22Rv1 (cell line): ENCODE measurements at regions not wholly inside any gene's neighbourhood (a gene's known extent, or its start where the extent isn't known, plus 50 kb on each side); places are given as distances from the start of the nearest gene placed in this dataset.

Source experiments
- H3K27ac ChIP-seq: fragments of 450-650 bp; 2 replicates; pipeline ENCODE4 v1.5.1; 2017
- CTCF ChIP-seq: fragments of 450-650 bp; IDR thresholded peaks from 2 replicates; pipeline ENCODE4 v1.5.1; 2017; ENCODE audit warnings: mild to moderate bottlenecking
- ZFX ChIP-seq: fragments of 450-650 bp; IDR thresholded peaks from 2 replicates; pipeline ENCODE4 v1.6.1; 2017; ENCODE audit warnings: antibody characterized with exemption, borderline replicate concordance

- TF ChIP-seq ZFX (no peak), CTCF (no peak)
- H3K27ac ChIP-seq = no peak overlapping the region
Measured at GRCh38 chr16:79912592-79913310, 312.2 kb upstream of the MAF start.

GRCh38 chr16:79911660-79912059 is 311.1 kb upstream of the MAF start:
- no peak for TF ChIP-seq ZFX
- no peak for TF ChIP-seq CTCF
- H3K27ac ChIP-seq = no peak overlapping the region

GRCh38 chr16:79909571-79909970 is 309.0 kb upstream of the MAF start:
- TF ChIP-seq ZFX = no peak
- TF ChIP-seq CTCF = no peak
- no peak overlapping the region for H3K27ac ChIP-seq

- TF ChIP-seq CTCF (no peak), ZFX (no peak)
- H3K27ac ChIP-seq = no peak overlapping the region
Measured at GRCh38 chr16:79903471-79903870, 302.9 kb upstream of the MAF start.

- TF ChIP-seq CTCF (no peak), ZFX (no peak)
- H3K27ac ChIP-seq = no peak overlapping the region
Measured at GRCh38 chr16:79902351-79902750, 301.8 kb upstream of the MAF start.

- no peak for TF ChIP-seq CTCF
- no peak overlapping the region for H3K27ac ChIP-seq
Measured at GRCh38 chr16:79901522-79901921, 301.0 kb upstream of the MAF start.

GRCh38 chr16:79899716-79900115 is 299.2 kb upstream of the MAF start:
- H3K27ac ChIP-seq = no peak overlapping the region
- TF ChIP-seq CTCF = no peak
- TF ChIP-seq ZFX = no peak
